ENCODE measurements at regions not wholly inside any gene's neighbourhood (a gene's known extent, or its start where the extent isn't known, plus 50 kb on each side); places are given as distances from the start of the nearest gene placed in this dataset.

DNA sequence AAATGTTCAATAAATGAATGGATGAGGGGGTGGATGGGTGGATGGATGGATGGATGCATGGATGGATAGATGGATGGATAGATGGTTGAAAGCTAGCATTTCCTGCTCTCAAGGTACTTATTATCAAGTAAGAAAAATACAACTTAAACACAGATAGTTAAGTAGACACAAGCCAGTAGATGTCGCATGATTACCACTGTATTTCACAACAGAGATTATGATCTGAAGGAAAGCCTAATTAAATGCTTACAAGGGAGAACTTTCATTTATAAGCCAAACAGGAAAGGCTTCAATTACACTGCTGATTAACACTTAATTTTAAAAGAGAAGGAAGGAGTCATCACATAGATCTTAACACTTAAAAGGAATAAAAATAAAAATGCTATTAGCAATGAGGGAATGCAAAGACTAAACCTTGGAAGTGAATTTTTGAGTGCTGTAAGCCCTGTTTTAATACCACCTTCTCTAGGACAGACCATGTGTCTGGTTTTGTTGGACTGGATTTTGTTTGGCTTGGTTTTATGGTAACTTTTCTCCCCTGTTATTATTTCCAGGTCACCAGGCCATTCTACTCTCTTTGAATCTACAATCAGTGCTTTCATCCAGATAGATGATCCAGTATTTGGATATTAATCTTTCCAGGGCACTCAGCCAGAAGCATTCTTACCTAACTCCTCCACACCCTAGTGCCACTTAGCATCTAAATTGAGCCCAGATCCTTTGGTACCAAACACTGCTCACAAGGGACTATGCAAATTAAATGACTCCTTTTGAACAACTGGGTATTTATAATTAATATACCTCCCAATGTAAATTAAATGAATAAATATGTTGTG is 75.5 kb upstream of the SLC39A8 start:
- Histone ChIP-seq H3K9me3 (ENCODE audit: control insufficient read depth in 2 of 2, low read length in 2 of 2) (no peaks in the 10 kb centered on the region), H3K4me3 (ENCODE audit: low read length in 2 of 2) (no peak overlapping the region), H3K27me3 (ENCODE audit: control insufficient read depth in 2 of 2, insufficient read depth in 2 of 2, low read length in 2 of 2) (no peaks in the 10 kb centered on the region), H3K4me1 (ENCODE audit: control insufficient read depth in 2 of 2, insufficient read depth in 2 of 2, low read length in 2 of 2) (peaks cover 0 to 2% of the 10 kb centered on the region in 2 donors), H3K27ac (ENCODE audit: low read depth in 2 of 2, low read length in 2 of 2) (no peak overlapping the region), H3K9ac (ENCODE audit: low read depth in 1 of 2, low read length in 2 of 2) (no peak overlapping the region), H3K36me3 (ENCODE audit: control insufficient read depth in 2 of 2, insufficient read depth in 2 of 2, low read length in 2 of 2) (no peaks in the 10 kb centered on the region)

DNA sequence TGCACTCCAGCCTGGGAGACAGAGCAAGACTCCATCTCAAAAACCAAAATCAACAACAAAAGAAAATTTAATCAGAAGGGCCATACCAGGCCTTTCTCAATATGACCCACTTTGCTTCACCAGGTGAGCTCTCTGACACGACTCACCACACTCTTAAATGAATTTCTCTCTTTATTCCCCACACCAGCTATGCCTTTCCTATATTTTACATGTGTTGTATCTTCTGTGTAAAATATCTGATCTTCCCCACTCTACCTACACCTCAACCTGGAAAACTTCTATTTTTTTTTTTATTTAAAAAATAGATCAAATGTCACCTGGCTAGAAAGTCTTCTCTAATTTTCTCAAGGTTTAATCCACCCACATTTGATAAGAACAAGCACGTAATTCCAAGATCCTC is 77.6 kb upstream of the SLC39A8 start:
- no peak overlapping the region for H3K27ac ChIP-seq (ENCODE audit: low read depth in 2 of 2, low read length in 2 of 2)
- no peak overlapping the region for H3K4me3 ChIP-seq (ENCODE audit: low read length in 2 of 2)
- H3K36me3 ChIP-seq (ENCODE audit: control insufficient read depth in 2 of 2, insufficient read depth in 2 of 2, low read length in 2 of 2), result no peaks in the 10 kb centered on the region
- H3K4me1 ChIP-seq (ENCODE audit: control insufficient read depth in 2 of 2, insufficient read depth in 2 of 2, low read length in 2 of 2), result no peaks in the 10 kb centered on the region
- H3K9me3 ChIP-seq (ENCODE audit: control insufficient read depth in 2 of 2, low read length in 2 of 2), result no peaks in the 10 kb centered on the region
- no peak overlapping the region for H3K9ac ChIP-seq (ENCODE audit: low read depth in 1 of 2, low read length in 2 of 2)
- H3K27me3 ChIP-seq (ENCODE audit: control insufficient read depth in 2 of 2, insufficient read depth in 2 of 2, low read length in 2 of 2), result no peaks in the 10 kb centered on the region

DNA sequence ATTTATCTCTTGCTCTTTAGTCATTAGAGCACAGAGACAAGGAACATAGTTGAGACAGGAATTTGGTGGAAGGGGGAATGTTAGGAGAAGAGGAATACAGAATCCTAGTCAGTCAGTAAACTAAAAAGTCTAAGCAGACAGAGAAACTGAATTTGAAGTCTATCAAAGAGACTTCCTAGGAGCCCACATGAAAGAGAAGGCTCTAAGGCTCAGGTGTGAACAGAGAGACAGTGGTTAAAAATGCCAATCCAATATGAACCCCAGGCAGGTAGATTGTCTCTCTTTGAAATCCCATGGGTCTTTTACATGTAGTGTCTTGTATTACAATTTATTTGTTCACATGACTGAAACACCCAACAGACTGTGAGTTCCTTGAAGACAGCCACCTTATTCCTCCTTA is 77.8 kb upstream of the NFKB1 start:
- no peak overlapping the region for H3K4me3 ChIP-seq (ENCODE audit: low read length in 2 of 2)
- no peak overlapping the region for H3K9ac ChIP-seq (ENCODE audit: low read depth in 1 of 2, low read length in 2 of 2)
- no peak overlapping the region for H3K27ac ChIP-seq (ENCODE audit: low read depth in 2 of 2, low read length in 2 of 2)
- H3K4me1 ChIP-seq (ENCODE audit: control insufficient read depth in 2 of 2, insufficient read depth in 2 of 2, low read length in 2 of 2), result no peaks in the 10 kb centered on the region
- H3K27me3 ChIP-seq (ENCODE audit: control insufficient read depth in 2 of 2, insufficient read depth in 2 of 2, low read length in 2 of 2), result no peaks in the 10 kb centered on the region
- H3K9me3 ChIP-seq (ENCODE audit: control insufficient read depth in 2 of 2, low read length in 2 of 2), result no peaks in the 10 kb centered on the region
- no peaks in the 10 kb centered on the region for H3K36me3 ChIP-seq (ENCODE audit: control insufficient read depth in 2 of 2, insufficient read depth in 2 of 2, low read length in 2 of 2)

DNA sequence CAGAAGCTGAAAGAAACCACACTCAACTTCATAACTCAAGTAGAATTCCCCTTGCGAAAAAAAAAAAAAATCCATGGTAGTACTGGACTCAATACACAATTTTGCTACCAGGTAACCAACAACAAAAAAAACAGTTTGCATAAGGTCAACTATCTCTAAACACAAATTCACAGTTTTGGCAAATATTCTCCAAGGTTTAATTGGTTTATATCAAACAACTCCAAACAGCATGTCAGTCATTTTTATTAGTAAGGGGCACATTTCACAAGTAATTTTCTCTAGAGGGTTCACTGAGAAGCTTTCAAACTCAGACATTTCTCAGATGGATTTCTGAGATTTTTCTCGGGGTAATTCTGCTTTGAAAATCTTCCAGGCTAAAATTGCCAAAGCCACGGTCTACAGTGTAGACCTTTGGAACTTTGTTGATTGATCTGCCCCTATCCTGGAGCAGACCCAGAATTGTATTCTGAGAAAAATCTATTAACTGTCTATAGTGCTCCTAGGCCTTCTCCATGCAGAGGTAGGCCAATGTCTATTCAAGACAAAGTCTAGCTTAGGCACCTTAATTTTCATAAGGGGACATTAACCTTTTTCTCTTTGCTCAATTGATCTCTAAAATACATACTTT is 73.7 kb upstream of the NFKB1 start:
- Histone ChIP-seq H3K27me3 (ENCODE audit: control insufficient read depth in 2 of 2, insufficient read depth in 2 of 2, low read length in 2 of 2) (no peaks in the 10 kb centered on the region), H3K36me3 (ENCODE audit: control insufficient read depth in 2 of 2, insufficient read depth in 2 of 2, low read length in 2 of 2) (no peaks in the 10 kb centered on the region), H3K9me3 (ENCODE audit: control insufficient read depth in 2 of 2, low read length in 2 of 2) (no peaks in the 10 kb centered on the region), H3K4me1 (ENCODE audit: control insufficient read depth in 2 of 2, insufficient read depth in 2 of 2, low read length in 2 of 2) (peaks cover 0 to 3% of the 10 kb centered on the region in 2 donors), H3K4me3 (ENCODE audit: low read length in 2 of 2) (no peak overlapping the region), H3K9ac (ENCODE audit: low read depth in 1 of 2, low read length in 2 of 2) (no peak overlapping the region), H3K27ac (ENCODE audit: low read depth in 2 of 2, low read length in 2 of 2) (no peak overlapping the region)

DNA sequence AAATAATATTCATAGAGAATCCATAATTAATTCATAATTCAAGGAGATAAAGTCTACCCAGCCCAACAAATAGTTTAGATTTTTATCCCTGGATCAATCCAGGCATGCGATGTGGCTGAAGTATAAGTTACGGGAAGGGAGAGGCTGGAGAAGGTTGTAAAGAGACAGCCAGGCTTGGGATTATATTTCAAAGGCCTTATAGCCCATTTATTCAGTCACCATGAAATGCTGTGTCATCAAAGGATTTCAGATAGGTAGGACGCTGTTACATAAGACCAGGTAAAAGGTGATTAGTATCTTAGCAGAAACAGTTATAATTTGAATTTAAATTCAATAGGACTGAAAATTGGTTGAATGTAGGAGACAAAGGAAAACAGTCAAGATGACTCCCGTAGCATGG is 73.0 kb upstream of the NFKB1 start:
- Histone ChIP-seq H3K36me3 (ENCODE audit: control insufficient read depth in 2 of 2, insufficient read depth in 2 of 2, low read length in 2 of 2) (no peaks in the 10 kb centered on the region), H3K27ac (ENCODE audit: low read depth in 2 of 2, low read length in 2 of 2) (no peak overlapping the region), H3K27me3 (ENCODE audit: control insufficient read depth in 2 of 2, insufficient read depth in 2 of 2, low read length in 2 of 2) (no peaks in the 10 kb centered on the region), H3K4me3 (ENCODE audit: low read length in 2 of 2) (no peak overlapping the region), H3K4me1 (ENCODE audit: control insufficient read depth in 2 of 2, insufficient read depth in 2 of 2, low read length in 2 of 2) (peaks cover 0 to 3% of the 10 kb centered on the region in 2 donors), H3K9me3 (ENCODE audit: control insufficient read depth in 2 of 2, low read length in 2 of 2) (no peaks in the 10 kb centered on the region), H3K9ac (ENCODE audit: low read depth in 1 of 2, low read length in 2 of 2) (no peak overlapping the region)

DNA sequence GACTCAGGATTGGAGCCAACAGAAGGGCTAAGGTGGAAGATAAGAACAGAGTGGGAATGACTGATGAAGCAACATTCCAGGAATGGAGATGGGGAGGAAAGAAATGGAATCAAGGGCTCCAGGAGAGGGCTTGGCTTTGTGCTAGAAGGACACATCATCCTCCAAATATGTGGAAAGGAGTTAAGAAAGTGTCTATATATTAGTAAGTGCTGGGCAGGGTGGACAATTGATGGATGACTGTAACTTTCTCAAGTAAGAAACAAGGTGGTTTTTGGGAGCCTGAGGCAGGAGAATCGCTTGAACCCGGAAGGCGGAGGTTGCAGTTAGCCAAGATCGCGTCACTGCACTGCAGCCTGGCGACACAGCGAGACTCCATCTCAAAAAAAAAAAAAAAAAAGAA is 71.6 kb upstream of the NFKB1 start:
- H3K9me3 ChIP-seq (ENCODE audit: control insufficient read depth in 2 of 2, low read length in 2 of 2), result no peaks in the 10 kb centered on the region
- H3K9ac ChIP-seq (ENCODE audit: low read depth in 1 of 2, low read length in 2 of 2), result no peak overlapping the region
- peaks cover 0 to 3% of the 10 kb centered on the region in 2 donors for H3K4me1 ChIP-seq (ENCODE audit: control insufficient read depth in 2 of 2, insufficient read depth in 2 of 2, low read length in 2 of 2)
- no peaks in the 10 kb centered on the region for H3K36me3 ChIP-seq (ENCODE audit: control insufficient read depth in 2 of 2, insufficient read depth in 2 of 2, low read length in 2 of 2)
- no peak overlapping the region for H3K4me3 ChIP-seq (ENCODE audit: low read length in 2 of 2)
- no peak overlapping the region for H3K27ac ChIP-seq (ENCODE audit: low read depth in 2 of 2, low read length in 2 of 2)
- H3K27me3 ChIP-seq (ENCODE audit: control insufficient read depth in 2 of 2, insufficient read depth in 2 of 2, low read length in 2 of 2), result no peaks in the 10 kb centered on the region

DNA sequence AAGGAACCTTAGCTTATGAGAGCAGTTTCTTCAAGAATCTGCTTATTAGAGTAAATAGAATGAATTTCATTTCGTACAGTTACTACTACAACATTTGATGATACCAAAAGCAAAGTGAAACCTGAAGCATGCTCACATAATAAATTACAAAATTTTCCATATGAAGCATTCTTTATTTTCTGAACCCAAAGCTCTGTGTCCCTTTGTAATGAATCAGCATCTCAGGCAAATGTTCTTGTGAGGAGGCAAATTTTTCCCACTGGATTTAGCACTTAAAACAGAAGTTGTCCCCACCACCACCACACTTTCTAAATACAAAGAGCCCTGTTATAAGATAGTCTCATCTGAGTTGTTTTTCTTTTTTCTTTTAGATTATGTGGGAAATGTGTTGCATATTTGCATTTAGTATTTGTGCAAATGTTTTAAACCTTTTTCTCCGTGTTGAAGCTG is 70.7 kb upstream of the NFKB1 start:
- H3K27ac ChIP-seq (ENCODE audit: low read depth in 2 of 2, low read length in 2 of 2), result no peak overlapping the region
- H3K9ac ChIP-seq (ENCODE audit: low read depth in 1 of 2, low read length in 2 of 2), result peak overlapping the region; percentile 54 to 65
- peaks cover 0 to 2% of the 10 kb centered on the region in 2 donors for H3K9me3 ChIP-seq (ENCODE audit: control insufficient read depth in 2 of 2, low read length in 2 of 2)
- H3K4me1 ChIP-seq (ENCODE audit: control insufficient read depth in 2 of 2, insufficient read depth in 2 of 2, low read length in 2 of 2), result peaks cover 0 to 3% of the 10 kb centered on the region in 2 donors
- H3K27me3 ChIP-seq (ENCODE audit: control insufficient read depth in 2 of 2, insufficient read depth in 2 of 2, low read length in 2 of 2), result no peaks in the 10 kb centered on the region
- H3K4me3 ChIP-seq (ENCODE audit: low read length in 2 of 2), result peak overlapping the region; percentile 87 to 90
- H3K36me3 ChIP-seq (ENCODE audit: control insufficient read depth in 2 of 2, insufficient read depth in 2 of 2, low read length in 2 of 2), result no peaks in the 10 kb centered on the region

DNA sequence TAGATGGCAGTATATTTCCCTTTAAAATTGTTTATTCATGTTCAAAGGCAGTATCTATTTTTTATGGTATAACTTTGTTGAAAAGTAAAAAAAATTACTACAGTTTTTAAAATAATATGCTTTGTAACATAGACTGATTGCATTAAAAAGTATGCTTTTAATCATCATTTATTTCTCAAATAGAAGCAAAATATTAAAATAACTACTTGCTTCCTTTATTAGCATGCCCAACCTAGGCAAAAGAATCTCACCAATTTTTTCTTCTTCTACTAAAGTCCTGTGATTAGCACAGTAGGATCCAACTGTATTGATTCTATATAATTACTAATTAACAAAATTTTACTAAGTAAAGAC is 69.6 kb upstream of the NFKB1 start:
- Histone ChIP-seq H3K4me3 (ENCODE audit: low read length in 2 of 2) (peak overlapping the region; percentile 87 to 90), H3K9ac (ENCODE audit: low read depth in 1 of 2, low read length in 2 of 2) (no peak overlapping the region), H3K27ac (ENCODE audit: low read depth in 2 of 2, low read length in 2 of 2) (peak overlapping the region in 1 of 2 donors; percentile 53), H3K9me3 (ENCODE audit: control insufficient read depth in 2 of 2, low read length in 2 of 2) (peaks cover 0 to 2% of the 10 kb centered on the region in 2 donors), H3K36me3 (ENCODE audit: control insufficient read depth in 2 of 2, insufficient read depth in 2 of 2, low read length in 2 of 2) (no peaks in the 10 kb centered on the region), H3K27me3 (ENCODE audit: control insufficient read depth in 2 of 2, insufficient read depth in 2 of 2, low read length in 2 of 2) (no peaks in the 10 kb centered on the region), H3K4me1 (ENCODE audit: control insufficient read depth in 2 of 2, insufficient read depth in 2 of 2, low read length in 2 of 2) (peaks cover 0 to 3% of the 10 kb centered on the region in 2 donors)

DNA sequence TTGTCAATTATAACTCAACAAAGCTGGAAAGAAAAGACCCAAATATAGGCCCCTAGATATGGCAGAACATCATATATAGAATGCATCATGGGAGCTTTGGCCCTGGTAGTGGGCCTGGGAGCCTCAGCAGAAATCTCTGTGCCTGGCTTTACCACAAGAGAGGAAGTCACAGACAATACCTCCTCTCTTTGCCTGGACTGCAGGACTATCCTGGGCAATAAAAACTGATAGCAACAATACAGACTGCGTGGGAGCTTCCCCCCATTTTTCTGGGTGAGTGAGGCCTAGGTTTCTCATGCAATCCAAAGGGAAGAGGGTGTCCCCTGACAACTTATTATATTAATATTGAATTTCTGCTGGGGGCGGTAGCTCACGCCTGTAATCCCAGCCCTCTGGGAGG is 64.0 kb upstream of the NFKB1 start:
- no peak overlapping the region for H3K9ac ChIP-seq (ENCODE audit: low read depth in 1 of 2, low read length in 2 of 2)
- peaks cover 4 to 10% of the 10 kb centered on the region in 2 donors for H3K4me1 ChIP-seq (ENCODE audit: control insufficient read depth in 2 of 2, insufficient read depth in 2 of 2, low read length in 2 of 2)
- no peak overlapping the region for H3K4me3 ChIP-seq (ENCODE audit: low read length in 2 of 2)
- H3K27me3 ChIP-seq (ENCODE audit: control insufficient read depth in 2 of 2, insufficient read depth in 2 of 2, low read length in 2 of 2), result no peaks in the 10 kb centered on the region
- peaks cover 0 to 2% of the 10 kb centered on the region in 2 donors for H3K9me3 ChIP-seq (ENCODE audit: control insufficient read depth in 2 of 2, low read length in 2 of 2)
- no peak overlapping the region for H3K27ac ChIP-seq (ENCODE audit: low read depth in 2 of 2, low read length in 2 of 2)
- no peaks in the 10 kb centered on the region for H3K36me3 ChIP-seq (ENCODE audit: control insufficient read depth in 2 of 2, insufficient read depth in 2 of 2, low read length in 2 of 2)

DNA sequence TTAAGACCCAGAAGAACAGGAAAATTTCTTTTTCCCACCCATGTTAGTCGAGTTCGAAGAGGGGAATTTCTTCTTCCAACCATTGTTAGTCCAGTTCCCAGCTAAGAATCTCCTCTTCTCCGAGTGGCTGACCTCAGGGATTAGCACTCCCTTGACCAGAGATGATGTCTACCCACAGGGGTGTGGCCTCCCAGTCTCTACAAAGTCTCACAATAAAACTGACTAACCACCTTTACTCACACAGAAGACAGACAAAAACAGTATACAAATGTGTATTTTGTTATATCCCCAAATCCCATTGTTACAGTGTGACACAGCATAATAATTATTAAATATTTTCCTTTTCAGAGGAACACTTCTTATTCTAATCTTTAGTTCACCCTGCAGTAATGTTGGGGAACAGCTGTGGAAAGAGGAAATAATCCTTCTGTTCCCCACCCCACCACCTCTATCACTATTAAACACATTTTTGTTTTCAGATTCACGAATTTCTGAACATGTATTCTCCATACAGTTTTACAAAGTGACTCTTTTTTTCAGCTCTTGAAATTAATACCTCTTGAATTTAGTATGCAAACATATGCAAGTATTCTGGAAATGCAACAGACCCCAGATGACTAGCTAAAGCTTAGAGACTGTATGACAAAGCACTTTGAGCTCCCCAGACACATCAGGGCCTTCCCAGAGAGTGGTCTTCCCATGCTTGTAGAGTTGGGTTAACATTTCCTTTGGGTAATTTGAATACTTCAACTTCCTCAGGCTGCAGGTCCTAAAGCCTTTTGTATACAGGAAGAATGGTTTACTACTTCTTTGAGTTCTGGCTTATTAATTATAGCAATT is 62.5 kb upstream of the NFKB1 start:
- Histone ChIP-seq H3K27ac (ENCODE audit: low read depth in 2 of 2, low read length in 2 of 2) (no peak overlapping the region), H3K27me3 (ENCODE audit: control insufficient read depth in 2 of 2, insufficient read depth in 2 of 2, low read length in 2 of 2) (no peaks in the 10 kb centered on the region), H3K4me3 (ENCODE audit: low read length in 2 of 2) (no peak overlapping the region), H3K9me3 (ENCODE audit: control insufficient read depth in 2 of 2, low read length in 2 of 2) (peaks cover 0 to 2% of the 10 kb centered on the region in 2 donors), H3K36me3 (ENCODE audit: control insufficient read depth in 2 of 2, insufficient read depth in 2 of 2, low read length in 2 of 2) (no peaks in the 10 kb centered on the region), H3K9ac (ENCODE audit: low read depth in 1 of 2, low read length in 2 of 2) (no peak overlapping the region), H3K4me1 (ENCODE audit: control insufficient read depth in 2 of 2, insufficient read depth in 2 of 2, low read length in 2 of 2) (peaks cover 5 to 16% of the 10 kb centered on the region in 2 donors)

Measured in mucosa of rectum (tissue), 2 donors.